ENCODE measurements at regions not wholly inside any gene's neighbourhood (a gene's known extent, or its start where the extent isn't known, plus 50 kb on each side); places are given as distances from the start of the nearest gene placed in this dataset.

- no peaks in the 10 kb centered on the region for H3K36me3 ChIP-seq
- no peak for TF ChIP-seq CTCF (IDR thresholded peaks at IDR 0.05; ENCODE audit: low read depth, low read length)
Measured at GRCh38 chr11:79830446-79830845, 389.6 kb upstream of the TENM4 start.

GRCh38 chr11:79829891-79830290 is 389.1 kb upstream of the TENM4 start:
- no peak for DNase-seq (ENCODE audit: low read depth in 1 of 2, low spot score in 1 of 2)
- no peak for TF ChIP-seq CTCF (IDR thresholded peaks at IDR 0.05; ENCODE audit: low read depth, low read length)
- no peaks in the 10 kb centered on the region for H3K36me3 ChIP-seq
- no peak overlapping the region for H3K27ac ChIP-seq
- no peaks in the 10 kb centered on the region for H3K9me3 ChIP-seq (ENCODE audit: low read depth)
- no peaks in the 10 kb centered on the region for H3K27me3 ChIP-seq
- no peak overlapping the region for H3K4me3 ChIP-seq
- H3K4me1 ChIP-seq (ENCODE audit: low read depth) = no peaks in the 10 kb centered on the region

More at GRCh38 chr11:79830446-79830845, 389.6 kb upstream of the TENM4 start:
- Histone ChIP-seq H3K27ac (no peak overlapping the region), H3K4me3 (no peak overlapping the region), H3K9me3 (ENCODE audit: low read depth) (no peaks in the 10 kb centered on the region), H3K27me3 (no peaks in the 10 kb centered on the region), H3K4me1 (ENCODE audit: low read depth) (no peaks in the 10 kb centered on the region)
- DNase-seq (ENCODE audit: low read depth in 1 of 2, low spot score in 1 of 2) = no peak

- TF ChIP-seq CTCF (IDR thresholded peaks at IDR 0.05; ENCODE audit: low read depth, low read length) = no peak
- H3K27ac ChIP-seq = no peak overlapping the region
- no peak for DNase-seq (ENCODE audit: low read depth in 1 of 2, low spot score in 1 of 2)
- no peak overlapping the region for H3K4me3 ChIP-seq
- H3K27me3 ChIP-seq = no peaks in the 10 kb centered on the region
- H3K36me3 ChIP-seq = no peaks in the 10 kb centered on the region
- H3K9me3 ChIP-seq (ENCODE audit: low read depth) = no peaks in the 10 kb centered on the region
- no peaks in the 10 kb centered on the region for H3K4me1 ChIP-seq (ENCODE audit: low read depth)
Measured at GRCh38 chr11:79822766-79823165, 381.9 kb upstream of the TENM4 start.

- Histone ChIP-seq H3K36me3 (no peaks in the 10 kb centered on the region), H3K27me3 (no peaks in the 10 kb centered on the region), H3K4me1 (ENCODE audit: low read depth) (peaks cover 17% of the 10 kb centered on the region), H3K27ac (no peak overlapping the region), H3K9me3 (ENCODE audit: low read depth) (no peaks in the 10 kb centered on the region), H3K4me3 (no peak overlapping the region)
- TF ChIP-seq CTCF (IDR thresholded peaks at IDR 0.05; ENCODE audit: low read depth, low read length) = no peak
- DNase-seq (ENCODE audit: low read depth in 1 of 2, low spot score in 1 of 2) = no peak
Measured at GRCh38 chr11:79813551-79813950, 372.7 kb upstream of the TENM4 start.

GRCh38 chr11:79809487-79809886 is 368.7 kb upstream of the TENM4 start:
- peak in 1 of 2 donors; percentile 75 for DNase-seq (ENCODE audit: low read depth in 1 of 2, low spot score in 1 of 2)
- Histone ChIP-seq H3K36me3 (no peaks in the 10 kb centered on the region), H3K27me3 (no peaks in the 10 kb centered on the region), H3K9me3 (ENCODE audit: low read depth) (no peaks in the 10 kb centered on the region), H3K4me3 (no peak overlapping the region), H3K4me1 (ENCODE audit: low read depth) (peaks cover 17% of the 10 kb centered on the region), H3K27ac (no peak overlapping the region)
- no peak for TF ChIP-seq CTCF (IDR thresholded peaks at IDR 0.05; ENCODE audit: low read depth, low read length)

GRCh38 chr11:79807506-79807905 is 366.7 kb upstream of the TENM4 start:
- Histone ChIP-seq H3K9me3 (ENCODE audit: low read depth) (no peaks in the 10 kb centered on the region), H3K4me1 (ENCODE audit: low read depth) (peaks cover 17% of the 10 kb centered on the region), H3K27me3 (no peaks in the 10 kb centered on the region), H3K4me3 (no peak overlapping the region), H3K27ac (no peak overlapping the region), H3K36me3 (no peaks in the 10 kb centered on the region)
- no peak for DNase-seq (ENCODE audit: low read depth in 1 of 2, low spot score in 1 of 2)
- TF ChIP-seq CTCF (IDR thresholded peaks at IDR 0.05; ENCODE audit: low read depth, low read length) = no peak
